ENCODE measurements at regions not wholly inside any gene's neighbourhood (a gene's known extent, or its start where the extent isn't known, plus 50 kb on each side); places are given as distances from the start of the nearest gene placed in this dataset.
A peak's percentile ranks its signal among the peaks of the same experiment; 100 is the strongest.

- no peaks in the 10 kb centered on the region for H3K9me3 ChIP-seq (ENCODE audit: low read length)
- no peak overlapping the region for H3K27ac ChIP-seq (ENCODE audit: low read depth, low read length)
- no peak overlapping the region for H3K4me3 ChIP-seq (ENCODE audit: low read depth in 1 of 2, low read length in 2 of 2)
- H3K9ac ChIP-seq (ENCODE audit: low read length) = no peak overlapping the region
- H3K36me3 ChIP-seq (ENCODE audit: insufficient read depth, low read length) = no peaks in the 10 kb centered on the region
- no peaks in the 10 kb centered on the region for H3K4me1 ChIP-seq (ENCODE audit: insufficient read depth, low read length)
- H3K27me3 ChIP-seq (ENCODE audit: control insufficient read depth in 1 of 2, insufficient read depth in 2 of 2, low read length in 2 of 2) = no peaks in the 10 kb centered on the region
These were observed 281.3 kb upstream of the COL8A1 start for GRCh38 chr3:99357131-99357530.

- Histone ChIP-seq H3K9me3 (ENCODE audit: low read length) (no peaks in the 10 kb centered on the region), H3K36me3 (ENCODE audit: insufficient read depth, low read length) (no peaks in the 10 kb centered on the region), H3K9ac (ENCODE audit: low read length) (no peak overlapping the region), H3K27ac (ENCODE audit: low read depth, low read length) (no peak overlapping the region), H3K4me1 (ENCODE audit: insufficient read depth, low read length) (no peaks in the 10 kb centered on the region), H3K4me3 (ENCODE audit: low read depth in 1 of 2, low read length in 2 of 2) (no peak overlapping the region), H3K27me3 (ENCODE audit: control insufficient read depth in 1 of 2, insufficient read depth in 2 of 2, low read length in 2 of 2) (no peaks in the 10 kb centered on the region)
These were observed 281.7 kb upstream of the COL8A1 start for GRCh38 chr3:99356696-99357095.

- no peaks in the 10 kb centered on the region for H3K27me3 ChIP-seq (ENCODE audit: control insufficient read depth in 1 of 2, insufficient read depth in 2 of 2, low read length in 2 of 2)
- no peaks in the 10 kb centered on the region for H3K4me1 ChIP-seq (ENCODE audit: insufficient read depth, low read length)
- H3K9ac ChIP-seq (ENCODE audit: low read length) = no peak overlapping the region
- H3K36me3 ChIP-seq (ENCODE audit: insufficient read depth, low read length) = no peaks in the 10 kb centered on the region
- H3K9me3 ChIP-seq (ENCODE audit: low read length) = no peaks in the 10 kb centered on the region
- H3K4me3 ChIP-seq (ENCODE audit: low read depth in 1 of 2, low read length in 2 of 2) = no peak overlapping the region
- H3K27ac ChIP-seq (ENCODE audit: low read depth, low read length) = no peak overlapping the region
These were observed 282.9 kb upstream of the COL8A1 start for GRCh38 chr3:99355465-99355864.

GRCh38 chr3:99352811-99353210 is 285.6 kb upstream of the COL8A1 start:
- Histone ChIP-seq H3K9me3 (ENCODE audit: low read length) (no peaks in the 10 kb centered on the region), H3K4me1 (ENCODE audit: insufficient read depth, low read length) (no peaks in the 10 kb centered on the region), H3K36me3 (ENCODE audit: insufficient read depth, low read length) (no peaks in the 10 kb centered on the region), H3K9ac (ENCODE audit: low read length) (no peak overlapping the region), H3K27ac (ENCODE audit: low read depth, low read length) (no peak overlapping the region), H3K4me3 (ENCODE audit: low read depth in 1 of 2, low read length in 2 of 2) (no peak overlapping the region), H3K27me3 (ENCODE audit: control insufficient read depth in 1 of 2, insufficient read depth in 2 of 2, low read length in 2 of 2) (no peaks in the 10 kb centered on the region)

GRCh38 chr3:99351122-99351521 is 287.3 kb upstream of the COL8A1 start:
- Histone ChIP-seq H3K4me3 (ENCODE audit: low read depth in 1 of 2, low read length in 2 of 2) (no peak overlapping the region), H3K27ac (ENCODE audit: low read depth, low read length) (no peak overlapping the region), H3K36me3 (ENCODE audit: insufficient read depth, low read length) (no peaks in the 10 kb centered on the region), H3K9me3 (ENCODE audit: low read length) (no peaks in the 10 kb centered on the region), H3K4me1 (ENCODE audit: insufficient read depth, low read length) (no peaks in the 10 kb centered on the region), H3K27me3 (ENCODE audit: control insufficient read depth in 1 of 2, insufficient read depth in 2 of 2, low read length in 2 of 2) (no peaks in the 10 kb centered on the region), H3K9ac (ENCODE audit: low read length) (no peak overlapping the region)

- Histone ChIP-seq H3K27ac (ENCODE audit: low read depth, low read length) (no peak overlapping the region), H3K27me3 (ENCODE audit: control insufficient read depth in 1 of 2, insufficient read depth in 2 of 2, low read length in 2 of 2) (no peaks in the 10 kb centered on the region), H3K9me3 (ENCODE audit: low read length) (no peaks in the 10 kb centered on the region), H3K36me3 (ENCODE audit: insufficient read depth, low read length) (no peaks in the 10 kb centered on the region), H3K4me3 (ENCODE audit: low read depth in 1 of 2, low read length in 2 of 2) (no peak overlapping the region), H3K9ac (ENCODE audit: low read length) (no peak overlapping the region), H3K4me1 (ENCODE audit: insufficient read depth, low read length) (no peaks in the 10 kb centered on the region)
These were observed 289.9 kb upstream of the COL8A1 start for GRCh38 chr3:99348451-99348850.

- no peaks in the 10 kb centered on the region for H3K9me3 ChIP-seq (ENCODE audit: low read length)
- H3K9ac ChIP-seq (ENCODE audit: low read length) = no peak overlapping the region
- no peak overlapping the region for H3K4me3 ChIP-seq (ENCODE audit: low read depth in 1 of 2, low read length in 2 of 2)
- no peaks in the 10 kb centered on the region for H3K36me3 ChIP-seq (ENCODE audit: insufficient read depth, low read length)
- no peaks in the 10 kb centered on the region for H3K27me3 ChIP-seq (ENCODE audit: control insufficient read depth in 1 of 2, insufficient read depth in 2 of 2, low read length in 2 of 2)
- no peaks in the 10 kb centered on the region for H3K4me1 ChIP-seq (ENCODE audit: insufficient read depth, low read length)
- H3K27ac ChIP-seq (ENCODE audit: low read depth, low read length) = no peak overlapping the region
These were observed 294.2 kb upstream of the COL8A1 start for GRCh38 chr3:99344216-99344615.

GRCh38 chr3:99342383-99342782 is 296.0 kb upstream of the COL8A1 start:
- no peak overlapping the region for H3K4me3 ChIP-seq (ENCODE audit: low read depth in 1 of 2, low read length in 2 of 2)
- no peaks in the 10 kb centered on the region for H3K9me3 ChIP-seq (ENCODE audit: low read length)
- no peak overlapping the region for H3K27ac ChIP-seq (ENCODE audit: low read depth, low read length)
- H3K4me1 ChIP-seq (ENCODE audit: insufficient read depth, low read length) = no peaks in the 10 kb centered on the region
- no peaks in the 10 kb centered on the region for H3K27me3 ChIP-seq (ENCODE audit: control insufficient read depth in 1 of 2, insufficient read depth in 2 of 2, low read length in 2 of 2)
- no peak overlapping the region for H3K9ac ChIP-seq (ENCODE audit: low read length)
- no peaks in the 10 kb centered on the region for H3K36me3 ChIP-seq (ENCODE audit: insufficient read depth, low read length)

GRCh38 chr3:99339222-99339621 is 299.2 kb upstream of the COL8A1 start:
- Histone ChIP-seq H3K4me3 (ENCODE audit: low read depth in 1 of 2, low read length in 2 of 2) (peak overlapping the region in 1 of 2 donors; percentile 13), H3K9me3 (ENCODE audit: low read length) (no peaks in the 10 kb centered on the region), H3K4me1 (ENCODE audit: insufficient read depth, low read length) (no peaks in the 10 kb centered on the region)

GRCh38 chr3:99332718-99333117 is 305.7 kb upstream of the COL8A1 start:
- H3K36me3 ChIP-seq (ENCODE audit: insufficient read depth, low read length) = no peaks in the 10 kb centered on the region
- no peak overlapping the region for H3K27ac ChIP-seq (ENCODE audit: low read depth, low read length)
- H3K9ac ChIP-seq (ENCODE audit: low read length) = no peak overlapping the region
- H3K27me3 ChIP-seq (ENCODE audit: control insufficient read depth in 1 of 2, insufficient read depth in 2 of 2, low read length in 2 of 2) = no peaks in the 10 kb centered on the region
- no peak overlapping the region for H3K4me3 ChIP-seq (ENCODE audit: low read depth in 1 of 2, low read length in 2 of 2)
- no peaks in the 10 kb centered on the region for H3K9me3 ChIP-seq (ENCODE audit: low read length)
- no peaks in the 10 kb centered on the region for H3K4me1 ChIP-seq (ENCODE audit: insufficient read depth, low read length)

More at GRCh38 chr3:99339222-99339621, 299.2 kb upstream of the COL8A1 start:
- Histone ChIP-seq H3K36me3 (ENCODE audit: insufficient read depth, low read length) (no peaks in the 10 kb centered on the region), H3K27ac (ENCODE audit: low read depth, low read length) (no peak overlapping the region), H3K27me3 (ENCODE audit: control insufficient read depth in 1 of 2, insufficient read depth in 2 of 2, low read length in 2 of 2) (no peaks in the 10 kb centered on the region), H3K9ac (ENCODE audit: low read length) (no peak overlapping the region)

GRCh38 chr3:99332276-99332675 is 306.1 kb upstream of the COL8A1 start:
- Histone ChIP-seq H3K27me3 (ENCODE audit: control insufficient read depth in 1 of 2, insufficient read depth in 2 of 2, low read length in 2 of 2) (no peaks in the 10 kb centered on the region), H3K4me3 (ENCODE audit: low read depth in 1 of 2, low read length in 2 of 2) (no peak overlapping the region), H3K27ac (ENCODE audit: low read depth, low read length) (no peak overlapping the region), H3K9ac (ENCODE audit: low read length) (no peak overlapping the region), H3K36me3 (ENCODE audit: insufficient read depth, low read length) (no peaks in the 10 kb centered on the region), H3K4me1 (ENCODE audit: insufficient read depth, low read length) (no peaks in the 10 kb centered on the region), H3K9me3 (ENCODE audit: low read length) (no peaks in the 10 kb centered on the region)

GRCh38 chr3:99330924-99331532 is 307.4 kb upstream of the COL8A1 start:
- Histone ChIP-seq H3K4me1 (ENCODE audit: insufficient read depth, low read length) (no peaks in the 10 kb centered on the region), H3K9me3 (ENCODE audit: low read length) (no peaks in the 10 kb centered on the region), H3K9ac (ENCODE audit: low read length) (no peak overlapping the region), H3K27ac (ENCODE audit: low read depth, low read length) (no peak overlapping the region), H3K36me3 (ENCODE audit: insufficient read depth, low read length) (no peaks in the 10 kb centered on the region), H3K27me3 (ENCODE audit: control insufficient read depth in 1 of 2, insufficient read depth in 2 of 2, low read length in 2 of 2) (no peaks in the 10 kb centered on the region), H3K4me3 (ENCODE audit: low read depth in 1 of 2, low read length in 2 of 2) (no peak overlapping the region)

All from muscle layer of colon (tissue), 2 donors.